Lower lobe of right lung (tissue), 2 donors: ENCODE measurements at regions not wholly inside any gene's neighbourhood (a gene's known extent, or its start where the extent isn't known, plus 50 kb on each side); places are given as distances from the start of the nearest gene placed in this dataset.

Experiments used
- ATAC-seq, 2 donors: fragments of 200-7000 bp; cut with Tn5 transposase; one replicate each; pipeline ENCODE4 v1.9.1; 2020 to 2022; ENCODE audit warnings: mild to moderate bottlenecking in 2 of 2, moderate library complexity in 2 of 2
- DNase-seq: peaks from one replicate; pipeline ENCODE4 v3.0.0-alpha.2; 2020
- H3K27ac ChIP-seq: fragments of 200-600 bp; one replicate; pipeline ENCODE4 v1.8.0; 2022
- H3K27me3 ChIP-seq: fragments of 200-600 bp; one replicate; pipeline ENCODE4 v1.8.0; 2022; ENCODE audit warnings: low read depth
- H3K36me3 ChIP-seq: fragments of 200-600 bp; one replicate; pipeline ENCODE4 v1.8.0; 2022; ENCODE audit warnings: mild to moderate bottlenecking
- H3K4me1 ChIP-seq: fragments of 200-600 bp; one replicate; pipeline ENCODE4 v1.8.0; 2022
- H3K4me3 ChIP-seq: fragments of 200-600 bp; one replicate; pipeline ENCODE4 v1.8.0; 2022; ENCODE audit warnings: mild to moderate bottlenecking
- H3K9me3 ChIP-seq: fragments of 200-600 bp; one replicate; pipeline ENCODE4 v1.8.0; 2022
- CTCF ChIP-seq: fragments of 200-600 bp; IDR thresholded peaks from one replicate; pipeline ENCODE4 v1.8.0; 2022; ENCODE audit warnings: antibody characterized with exemption, mild to moderate bottlenecking
- intact Hi-C: fragments of 100-400 bp; cut with DNase I; formaldehyde crosslinking; loops from one replicate; pipeline ENCODE4 v1.11.0; 2022
- donor health status: DM: no; HTN: yes; CAD: no; lungs with severe emphysema.

DNA sequence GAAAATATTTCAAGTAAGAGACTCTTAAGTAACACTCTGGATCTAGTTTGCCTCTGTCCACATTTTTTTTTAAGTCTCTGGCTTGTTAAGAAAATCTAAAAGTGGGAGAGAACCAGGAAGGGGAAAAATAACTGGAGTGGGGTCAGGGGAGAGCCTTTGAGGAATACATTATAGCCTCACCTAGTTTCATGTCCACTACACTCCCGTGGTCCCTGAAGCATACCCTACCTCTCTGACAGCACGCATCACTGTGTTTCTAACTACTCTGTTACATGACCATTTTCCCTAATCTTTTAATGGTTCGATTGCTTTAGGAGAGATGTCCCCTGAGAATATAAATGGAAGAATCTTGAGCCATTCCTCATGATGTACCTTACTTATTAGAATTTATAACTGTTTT is 318.3 kb downstream of the TMEM167A start:
- H3K36me3 ChIP-seq: no peaks in the 10 kb centered on the region
- no peaks in the 10 kb centered on the region for H3K27me3 ChIP-seq
- DNase-seq (no peak), ATAC-seq (no peak)
- TF ChIP-seq CTCF: no peak
- no peak overlapping the region for H3K4me3 ChIP-seq
- intact Hi-C loops: no loop called here
- no peaks in the 10 kb centered on the region for H3K9me3 ChIP-seq
- no peak overlapping the region for H3K27ac ChIP-seq
- H3K4me1 ChIP-seq: no peaks in the 10 kb centered on the region

- Histone ChIP-seq H3K27me3 (no peaks in the 10 kb centered on the region), H3K27ac (no peak overlapping the region), H3K36me3 (no peaks in the 10 kb centered on the region), H3K4me1 (no peaks in the 10 kb centered on the region), H3K9me3 (no peaks in the 10 kb centered on the region), H3K4me3 (no peak overlapping the region)
- TF ChIP-seq CTCF: no peak
- ATAC-seq (no peak), DNase-seq (no peak)
- intact Hi-C loops: no loop called here
Observed at GRCh38 chr5:82754759-82755158, 322.4 kb downstream of the TMEM167A start.

- intact Hi-C loops: no loop called here
- no peak for TF ChIP-seq CTCF
- H3K27ac ChIP-seq: no peak overlapping the region
- H3K27me3 ChIP-seq: no peaks in the 10 kb centered on the region
- no peak overlapping the region for H3K4me3 ChIP-seq
- H3K9me3 ChIP-seq: no peaks in the 10 kb centered on the region
- ATAC-seq (no peak), DNase-seq (no peak)
- H3K36me3 ChIP-seq: no peaks in the 10 kb centered on the region
- H3K4me1 ChIP-seq: peaks cover 4% of the 10 kb centered on the region
Observed at GRCh38 chr5:82754036-82754746, 323.0 kb downstream of the TMEM167A start.

DNA sequence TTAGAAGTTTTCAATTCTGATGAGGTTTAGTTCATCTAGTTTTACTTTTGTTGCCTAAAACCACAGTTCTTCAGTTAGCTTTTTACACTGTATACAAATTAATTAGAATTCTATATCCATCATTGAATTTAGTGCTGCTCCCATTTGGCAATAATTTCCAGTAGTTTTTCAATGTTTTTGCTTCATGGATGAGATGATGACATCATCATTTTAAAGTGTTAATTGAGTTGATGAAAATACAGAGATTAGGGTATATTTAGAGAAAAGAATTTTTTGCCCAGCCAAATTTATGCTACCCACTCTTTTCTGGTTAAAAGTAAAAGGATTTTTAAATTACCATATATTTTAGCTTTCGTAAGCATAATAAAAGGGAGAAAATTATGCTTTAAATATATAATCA is 323.8 kb downstream of the TMEM167A start:
- TF ChIP-seq CTCF: no peak
- no peak for ATAC-seq
- no peak overlapping the region for H3K4me3 ChIP-seq

GRCh38 chr5:82749461-82749820 is 327.8 kb downstream of the TMEM167A start:
- H3K27me3 ChIP-seq: no peaks in the 10 kb centered on the region
- no peaks in the 10 kb centered on the region for H3K9me3 ChIP-seq
- TF ChIP-seq CTCF: no peak
- intact Hi-C loops: no loop called here
- DNase-seq (no peak), ATAC-seq (no peak)
- peaks cover 14% of the 10 kb centered on the region for H3K4me1 ChIP-seq
- no peak overlapping the region for H3K27ac ChIP-seq
- no peaks in the 10 kb centered on the region for H3K36me3 ChIP-seq
- no peak overlapping the region for H3K4me3 ChIP-seq

More for the DNA sequence above, 323.8 kb downstream of the TMEM167A start:
- Histone ChIP-seq H3K27ac (no peak overlapping the region), H3K9me3 (no peaks in the 10 kb centered on the region), H3K36me3 (no peaks in the 10 kb centered on the region), H3K27me3 (no peaks in the 10 kb centered on the region), H3K4me1 (peaks cover 13% of the 10 kb centered on the region)
- no peak for DNase-seq
- intact Hi-C loops: no loop called here
